ENCODE measurements at regions not wholly inside any gene's neighbourhood (a gene's known extent, or its start where the extent isn't known, plus 50 kb on each side); places are given as distances from the start of the nearest gene placed in this dataset.
"Not testable (repeated sequence)": the region's sequence is repeated elsewhere in the genome, so short reads cannot be mapped to it uniquely, and the experiment has no call there.

DNA sequence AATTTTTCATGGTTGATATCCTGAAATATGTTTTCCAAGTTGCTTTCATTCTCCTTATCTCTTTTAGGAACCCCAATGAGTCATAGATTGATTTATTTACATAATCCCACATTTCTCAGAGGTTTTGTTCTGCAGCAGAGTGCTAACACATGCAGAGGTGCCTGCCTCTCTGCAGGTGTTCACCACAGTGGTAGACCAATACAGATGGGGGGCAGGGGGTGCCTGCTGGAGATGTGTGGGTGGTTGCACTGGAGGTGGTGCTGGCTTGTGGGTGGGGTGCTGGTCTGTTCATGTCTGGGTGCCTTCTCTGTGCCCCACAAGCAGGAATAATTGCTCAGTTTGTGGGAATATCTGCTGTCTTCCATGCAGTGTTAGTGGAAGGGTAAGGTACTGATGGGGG lies 131.1 kb downstream of the JRKL start:
- DNase-seq = no peak

DNA sequence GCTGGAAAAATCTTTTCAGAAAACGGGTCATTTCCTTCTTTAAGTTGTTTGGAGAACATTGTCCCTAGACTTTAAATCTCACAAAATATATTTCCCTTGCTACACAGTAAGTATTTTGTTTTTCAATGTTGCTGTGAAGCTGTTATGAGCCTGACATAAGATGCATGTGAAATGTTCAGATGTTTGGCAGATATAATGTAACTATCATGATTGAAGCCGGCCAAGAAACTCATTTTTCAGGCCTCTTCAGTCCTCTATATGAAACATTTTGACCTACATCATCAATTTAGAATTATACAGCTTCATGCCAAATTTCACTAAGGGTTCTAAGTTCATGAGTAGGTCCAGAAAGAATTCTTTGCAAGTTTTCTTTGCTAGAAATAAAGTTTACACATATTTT lies 133.8 kb downstream of the JRKL start:
- no peak for DNase-seq

DNA sequence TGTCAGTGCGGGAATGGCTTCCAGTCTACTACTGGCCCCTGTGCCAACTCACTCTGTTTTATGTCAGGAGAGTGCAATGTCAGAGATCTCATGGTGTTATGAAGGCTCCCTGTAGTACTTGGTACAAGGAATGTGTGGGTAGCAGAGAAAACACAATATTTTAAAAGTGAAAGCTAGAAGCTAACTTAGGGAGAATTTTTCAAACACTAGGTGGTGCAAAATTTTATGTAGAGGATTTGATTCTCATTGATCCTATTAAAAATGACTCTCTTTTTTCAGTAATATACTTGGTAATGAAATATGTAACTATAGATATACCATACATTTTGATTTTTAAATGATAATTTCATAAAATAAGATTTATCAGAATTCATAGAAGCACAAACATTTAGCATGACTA lies 134.7 kb downstream of the JRKL start:
- DNase-seq = no peak

GRCh38 chr11:96530473-96530872 lies 140.7 kb downstream of the JRKL start:
- no peak for DNase-seq

DNA sequence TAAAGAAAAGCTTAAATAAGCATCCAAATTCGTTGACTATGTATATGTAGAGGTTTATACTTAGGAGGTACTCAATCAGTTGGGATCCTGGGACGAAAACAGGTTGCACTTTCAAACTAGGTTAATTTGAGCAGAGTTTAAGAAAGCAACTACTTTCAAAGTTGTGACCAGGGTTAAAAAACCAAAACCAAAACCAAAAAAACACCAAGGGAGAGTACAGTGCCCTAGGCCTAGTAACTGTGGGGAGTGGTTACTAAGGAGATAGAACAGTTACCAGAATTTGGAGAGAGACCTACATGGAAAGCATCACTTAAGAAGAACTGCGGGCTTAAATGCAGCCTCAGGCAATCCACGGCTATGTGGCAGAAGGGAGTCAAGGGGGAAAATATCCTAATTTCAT lies 148.3 kb downstream of the JRKL start:
- no peak for DNase-seq

- no peak for DNase-seq
Observed at GRCh38 chr11:96538622-96539021, 148.8 kb downstream of the JRKL start.

DNA sequence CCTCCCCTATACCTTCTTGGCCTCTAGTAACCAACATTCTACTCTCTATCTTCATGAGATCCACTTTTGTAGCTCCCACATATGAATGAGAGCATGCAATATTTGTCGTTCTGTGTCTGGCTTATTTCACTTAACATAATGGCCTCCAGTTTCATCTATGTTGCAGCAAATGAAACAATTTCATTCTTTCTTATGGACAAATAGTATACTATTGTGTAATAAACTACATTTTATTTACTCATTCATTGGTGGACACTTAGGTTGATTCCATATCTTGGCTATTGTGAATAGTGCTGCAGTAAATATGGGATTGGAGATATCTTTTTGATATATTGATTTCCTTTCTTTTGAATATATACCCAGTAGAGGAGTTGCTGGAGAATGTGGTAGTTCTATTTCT lies 151.1 kb downstream of the JRKL start:
- no peak for DNase-seq

DNA sequence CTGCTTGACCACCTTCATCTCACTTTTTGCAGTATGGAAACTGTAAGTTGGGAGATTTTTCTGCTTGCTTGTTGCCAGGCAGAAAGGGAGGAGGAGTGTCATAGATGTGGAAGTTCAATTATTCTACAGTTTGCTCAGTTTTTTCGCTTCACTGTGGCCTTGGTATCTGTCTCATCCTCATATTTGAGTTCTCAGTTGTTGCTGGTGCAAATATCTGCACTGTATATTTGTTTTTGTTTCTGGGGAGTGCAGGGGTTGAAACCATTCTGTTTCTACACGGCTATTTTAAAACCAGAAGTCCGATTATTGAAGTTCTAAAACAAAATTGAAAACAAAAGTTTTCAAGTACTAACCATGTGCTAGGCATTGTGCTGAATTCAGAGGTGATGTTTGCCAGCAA lies 153.4 kb downstream of the JRKL start:
- DNase-seq = no peak

GRCh38 chr11:96545192-96545591 lies 155.4 kb downstream of the JRKL start:
- not testable (repeated sequence) for DNase-seq

- DNase-seq = no peak
Observed at GRCh38 chr11:96551136-96551535, 161.3 kb downstream of the JRKL start.

DNA sequence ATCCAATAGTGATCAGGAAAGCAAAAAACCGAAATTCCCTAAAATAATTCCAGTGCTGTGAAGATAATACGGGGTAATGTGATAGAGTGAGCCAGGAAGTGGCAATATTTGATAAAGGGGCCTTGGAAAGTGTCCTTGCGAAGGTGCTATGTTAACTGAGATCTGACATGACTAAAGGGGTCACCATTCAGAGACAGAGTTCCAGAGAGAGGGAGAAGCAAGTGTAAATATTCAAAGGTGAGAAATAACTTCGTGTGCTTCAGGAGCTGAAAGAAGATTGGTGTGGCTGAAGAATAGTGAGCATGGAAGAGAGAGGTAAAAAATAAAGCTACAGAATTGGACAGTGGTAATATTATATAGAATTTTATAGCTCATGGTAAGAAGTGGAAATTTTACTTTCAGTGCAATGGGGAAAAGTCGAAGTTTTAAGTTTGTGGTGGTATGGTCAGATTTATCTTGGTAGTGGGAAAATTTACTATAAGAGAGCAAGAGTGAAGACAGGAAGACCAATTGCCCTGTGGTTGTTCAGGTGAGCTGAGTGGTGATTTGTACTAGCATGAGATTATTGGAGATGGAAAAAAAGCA lies 164.5 kb downstream of the JRKL start:
- DNase-seq = no peak

GRCh38 chr11:96555826-96556225 lies 166.0 kb downstream of the JRKL start:
- not testable (repeated sequence) for DNase-seq

GRCh38 chr11:96560727-96561126 lies 170.9 kb downstream of the JRKL start:
- DNase-seq = not testable (repeated sequence)

GRCh38 chr11:96567176-96567575 lies 177.4 kb downstream of the JRKL start:
- DNase-seq = no peak

- DNase-seq = no peak
Observed at GRCh38 chr11:96567667-96568066, 177.9 kb downstream of the JRKL start.

- no peak for DNase-seq
Observed at GRCh38 chr11:96576383-96576782, 186.6 kb downstream of the JRKL start.

DNA sequence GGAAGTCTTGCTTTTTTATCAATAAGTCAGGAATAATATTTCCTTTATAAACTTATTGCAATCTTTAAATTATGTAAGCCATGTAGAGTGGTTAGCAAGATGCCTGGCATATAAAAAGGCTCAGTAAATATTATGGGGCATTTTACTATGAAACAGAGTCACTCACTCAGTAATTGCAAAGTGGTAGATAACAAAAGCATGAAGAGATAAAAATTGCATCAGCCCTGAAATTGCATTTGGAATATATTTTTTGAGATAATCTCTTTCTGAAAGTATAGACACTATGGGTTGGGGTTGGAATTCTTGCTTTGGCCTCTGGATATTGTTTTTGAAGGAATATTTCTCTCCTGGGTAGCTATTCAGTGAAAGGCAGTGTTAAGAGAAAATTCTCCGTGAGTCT lies 188.6 kb downstream of the JRKL start:
- no peak for DNase-seq

- DNase-seq = no peak
Observed at GRCh38 chr11:96579656-96580055, 189.8 kb downstream of the JRKL start.

GRCh38 chr11:96580476-96581040 lies 190.7 kb downstream of the JRKL start:
- no peak for DNase-seq

GRCh38 chr11:96585944-96586880 lies 196.4 kb downstream of the JRKL start:
- DNase-seq = not testable (repeated sequence)

- not testable (repeated sequence) for DNase-seq
Observed at GRCh38 chr11:96588793-96589192, 199.0 kb downstream of the JRKL start.

- no peak for DNase-seq
Observed at GRCh38 chr11:96595011-96595410, 205.2 kb downstream of the JRKL start.

GRCh38 chr11:96607864-96608558 lies 218.2 kb downstream of the JRKL start:
- no peak for DNase-seq
